Lung (tissue), 11 donors: ENCODE measurements at regions not wholly inside any gene's neighbourhood (a gene's known extent, or its start where the extent isn't known, plus 50 kb on each side); places are given as distances from the start of the nearest gene placed in this dataset.
A peak's percentile ranks its signal among the peaks of the same experiment; 100 is the strongest.
"Not testable (repeated sequence)": the region's sequence is repeated elsewhere in the genome, so short reads cannot be mapped to it uniquely, and the experiment has no call there.

Experiments used
- ATAC-seq: fragments of 200-7000 bp; cut with Tn5 transposase; one replicate; pipeline ENCODE4 v1.9.1; 2020; ENCODE audit warnings: moderate number of reproducible peaks; ENCODE audit not compliant: insufficient read depth, low FRiP score
- DNase-seq, 3 donors: peaks; one replicate each; pipeline ENCODE4 v3.0.0-alpha.2; 2013 to 2017
- H3K27ac ChIP-seq, 2 donors: one replicate each; pipeline ENCODE4 v1.5.1; 2013; ENCODE audit warnings: mild to moderate bottlenecking in 2 of 2, moderate library complexity in 2 of 2, control low read depth in 1 of 2, inconsistent platforms in 1 of 2, low read depth in 1 of 2, low read length in 1 of 2
- H3K27me3 ChIP-seq, 3 donors: one replicate each; pipeline ENCODE4 v1.5.1; 2013; ENCODE audit warnings: low read length in 2 of 3; ENCODE audit not compliant: control insufficient read depth in 3 of 3, insufficient read depth in 3 of 3
- H3K36me3 ChIP-seq, 4 donors: one replicate each; pipeline ENCODE4 v1.5.1; 2013; ENCODE audit warnings: low read length in 4 of 4, mild to moderate bottlenecking in 1 of 4, moderate library complexity in 1 of 4; ENCODE audit not compliant: control insufficient read depth in 4 of 4, insufficient read depth in 4 of 4
- H3K4me1 ChIP-seq, 5 donors: one replicate each; pipeline ENCODE4 v1.5.1; 2013; ENCODE audit warnings: low read length in 5 of 5, mild to moderate bottlenecking in 2 of 5, moderate library complexity in 1 of 5; ENCODE audit not compliant: control insufficient read depth in 5 of 5, insufficient read depth in 5 of 5
- H3K4me3 ChIP-seq: one replicate; pipeline ENCODE4 v1.5.1; 2013; ENCODE audit warnings: mild to moderate bottlenecking, control low read depth, moderate library complexity
- H3K9ac ChIP-seq, 2 donors: one replicate each; pipeline ENCODE4 v1.5.1; 2013; ENCODE audit warnings: low read length in 2 of 2, control low read depth in 1 of 2; ENCODE audit not compliant: insufficient read depth in 1 of 2
- H3K9me3 ChIP-seq, 4 donors: one replicate each; pipeline ENCODE4 v1.5.1; 2013; ENCODE audit warnings: low read length in 3 of 4, mild to moderate bottlenecking in 1 of 4, moderate library complexity in 1 of 4; ENCODE audit not compliant: control insufficient read depth in 4 of 4, insufficient read depth in 3 of 4
- CTCF ChIP-seq: IDR thresholded peaks from 2 replicates; pipeline ENCODE4 v1.5.1; 2012; ENCODE audit warnings: mild to moderate bottlenecking; ENCODE audit errors: control extremely low read depth, extremely low read depth
- WGBS, 2 donors: extraction: QIAGEN DNeasy Blood & Tissue Kit; methylation state at CpG; one replicate each; pipeline ENCODE4 v1.1.7; 2013; 5-methylcytosine and 5-hydroxymethylcytosine counted together
- donor health status: control.
- donor health status: control.
- donor health status: Bipolar disorder and iron deficiency.
- donor health status: healthy.
- donor health status: DM: yes; HTN: yes; CAD: no.

GRCh38 chr6:120383681-120384080 is 950.6 kb downstream of the TBC1D32 start:
- 83 to 84% methylated on average over 1 of the region's 1 CpG for WGBS, 2 donors

GRCh38 chr6:120378582-120379220 is 955.6 kb downstream of the TBC1D32 start:
- Histone ChIP-seq H3K36me3 (no peaks in the 10 kb centered on the region), H3K27ac (no peak overlapping the region), H3K4me1 (no peaks in the 10 kb centered on the region), H3K4me3 (no peak overlapping the region), H3K9me3 (no peaks in the 10 kb centered on the region), H3K27me3 (no peaks in the 10 kb centered on the region), H3K9ac (no peak overlapping the region)
- TF ChIP-seq CTCF: no peak
- WGBS, 2 donors: 33 to 46% methylated on average over 3 of the region's 3 CpGs
- peak in 2 of 3 donors; percentile 23 to 38 for DNase-seq
- no peak for ATAC-seq

More at GRCh38 chr6:120383681-120384080, 950.6 kb downstream of the TBC1D32 start:
- H3K9me3 ChIP-seq: no peaks in the 10 kb centered on the region
- ATAC-seq (no peak), DNase-seq (no peak)
- no peaks in the 10 kb centered on the region for H3K27me3 ChIP-seq
- no peaks in the 10 kb centered on the region for H3K4me1 ChIP-seq
- no peaks in the 10 kb centered on the region for H3K36me3 ChIP-seq
- no peak overlapping the region for H3K27ac ChIP-seq
- H3K4me3 ChIP-seq: no peak overlapping the region
- no peak for TF ChIP-seq CTCF
- H3K9ac ChIP-seq: no peak overlapping the region

GRCh38 chr6:120373185-120373584 is 961.1 kb downstream of the TBC1D32 start:
- Histone ChIP-seq H3K9ac (no peak overlapping the region), H3K36me3 (no peaks in the 10 kb centered on the region), H3K27ac (no peak overlapping the region), H3K9me3 (no peaks in the 10 kb centered on the region), H3K4me3 (no peak overlapping the region), H3K27me3 (no peaks in the 10 kb centered on the region), H3K4me1 (no peaks in the 10 kb centered on the region)
- 64 to 65% methylated on average over 2 of the region's 2 CpGs for WGBS, 2 donors
- ATAC-seq (no peak), DNase-seq (no peak)
- TF ChIP-seq CTCF: no peak

GRCh38 chr6:120363429-120363828 is 970.9 kb downstream of the TBC1D32 start:
- ATAC-seq: no peak
- TF ChIP-seq CTCF: no peak
- Histone ChIP-seq H3K9me3 (peaks cover 0 to 3% (median 1%) of the 10 kb centered on the region in 4 donors), H3K27me3 (no peaks in the 10 kb centered on the region), H3K27ac (no peak overlapping the region), H3K36me3 (no peaks in the 10 kb centered on the region), H3K4me3 (no peak overlapping the region), H3K4me1 (no peaks in the 10 kb centered on the region), H3K9ac (no peak overlapping the region)
- 68 to 86% methylated on average over 6 of the region's 6 CpGs for WGBS, 2 donors
- no peak for DNase-seq

GRCh38 chr6:120358535-120358934 is 975.7 kb downstream of the TBC1D32 start:
- not testable (repeated sequence) for DNase-seq, ATAC-seq, H3K9me3 ChIP-seq, H3K9ac ChIP-seq, H3K4me3 ChIP-seq, H3K4me1 ChIP-seq, H3K27me3 ChIP-seq, H3K27ac ChIP-seq, H3K36me3 ChIP-seq
- WGBS, 2 donors: 85 to 92% methylated on average over 4 of the region's 4 CpGs
